ENCODE measurements at regions not wholly inside any gene's neighbourhood (a gene's known extent, or its start where the extent isn't known, plus 50 kb on each side); places are given as distances from the start of the nearest gene placed in this dataset.

GRCh38 chrX:94576367-94577004 is 902.5 kb downstream of the FAM133A start:
- Histone ChIP-seq H3K27me3 (replicated peaks in 1 of 7) (no peaks in the 10 kb centered on the region), H3K4me3 (no peak overlapping the region), H3K36me3 (no peaks in the 10 kb centered on the region), H3K9me3 (peaks cover 0 to 5% (median 0%) of the 10 kb centered on the region in 8 donors), H3K27ac (no peak overlapping the region), H3K4me1 (no peaks in the 10 kb centered on the region)
- DNase-seq = no peak
- 47 to 61% (median 51%) methylated on average over 2 of the region's 2 CpGs for WGBS, 5 donors
- intact Hi-C loops (cut with DNase I; ENCODE audit: low total_unique reads) = no loop called here
- TF ChIP-seq POLR2A (IDR thresholded peaks at IDR 0.05) (no peak), POLR2AphosphoS5 (IDR thresholded peaks at IDR 0.05) (no peak)
- TF ChIP-seq, protein P1, sequence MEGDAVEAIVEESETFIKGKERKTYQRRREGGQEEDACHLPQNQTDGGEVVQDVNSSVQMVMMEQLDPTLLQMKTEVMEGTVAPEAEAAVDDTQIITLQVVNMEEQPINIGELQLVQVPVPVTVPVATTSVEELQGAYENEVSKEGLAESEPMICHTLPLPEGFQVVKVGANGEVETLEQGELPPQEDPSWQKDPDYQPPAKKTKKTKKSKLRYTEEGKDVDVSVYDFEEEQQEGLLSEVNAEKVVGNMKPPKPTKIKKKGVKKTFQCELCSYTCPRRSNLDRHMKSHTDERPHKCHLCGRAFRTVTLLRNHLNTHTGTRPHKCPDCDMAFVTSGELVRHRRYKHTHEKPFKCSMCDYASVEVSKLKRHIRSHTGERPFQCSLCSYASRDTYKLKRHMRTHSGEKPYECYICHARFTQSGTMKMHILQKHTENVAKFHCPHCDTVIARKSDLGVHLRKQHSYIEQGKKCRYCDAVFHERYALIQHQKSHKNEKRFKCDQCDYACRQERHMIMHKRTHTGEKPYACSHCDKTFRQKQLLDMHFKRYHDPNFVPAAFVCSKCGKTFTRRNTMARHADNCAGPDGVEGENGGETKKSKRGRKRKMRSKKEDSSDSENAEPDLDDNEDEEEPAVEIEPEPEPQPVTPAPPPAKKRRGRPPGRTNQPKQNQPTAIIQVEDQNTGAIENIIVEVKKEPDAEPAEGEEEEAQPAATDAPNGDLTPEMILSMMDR (IDR thresholded peaks at IDR 0.05 in 8 of 11, conservative IDR thresholded peaks at IDR 0.05 in 3 of 11) = no peak

GRCh38 chrX:94600077-94600476 is 926.1 kb downstream of the FAM133A start:
- no peak for DNase-seq
- H3K27ac ChIP-seq = no peak overlapping the region
- no peak overlapping the region for H3K4me3 ChIP-seq
- H3K4me1 ChIP-seq = no peaks in the 10 kb centered on the region
- no peaks in the 10 kb centered on the region for H3K9me3 ChIP-seq
- H3K27me3 ChIP-seq (replicated peaks in 1 of 7) = no peaks in the 10 kb centered on the region
- intact Hi-C loops (cut with DNase I; ENCODE audit: low total_unique reads) = no loop called here
- no peaks in the 10 kb centered on the region for H3K36me3 ChIP-seq
- WGBS, 5 donors = 75 to 86% (median 79%) methylated on average over 6 of the region's 6 CpGs
- TF ChIP-seq, protein P1 (IDR thresholded peaks at IDR 0.05 in 8 of 11, conservative IDR thresholded peaks at IDR 0.05 in 3 of 11) = no peak
- TF ChIP-seq POLR2A (IDR thresholded peaks at IDR 0.05) (no peak), POLR2AphosphoS5 (IDR thresholded peaks at IDR 0.05) (no peak)

DNA sequence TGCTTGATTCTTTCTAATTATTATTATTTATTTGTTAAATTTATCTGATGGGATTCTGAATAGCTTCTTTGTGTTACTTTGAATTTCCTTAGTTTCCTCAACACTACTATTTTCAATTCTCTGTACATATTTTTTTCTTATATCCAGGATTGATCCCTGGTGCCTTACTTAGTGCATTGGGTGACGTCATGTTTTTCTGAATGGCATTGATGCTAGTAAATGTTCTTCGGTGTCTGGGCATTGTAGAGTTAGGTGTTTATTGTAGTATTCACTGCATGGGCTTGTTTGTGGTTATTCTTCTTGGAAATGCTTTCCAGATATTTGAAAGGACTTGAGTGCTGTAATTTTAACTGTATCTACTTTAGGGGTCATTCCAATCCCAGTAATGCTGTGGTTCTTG is 938.1 kb downstream of the FAM133A start:
- intact Hi-C loops (cut with DNase I; ENCODE audit: low total_unique reads) = no loop called here
- Histone ChIP-seq H3K27me3 (replicated peaks in 1 of 7) (no peaks in the 10 kb centered on the region), H3K4me1 (no peaks in the 10 kb centered on the region), H3K27ac (no peak overlapping the region), H3K36me3 (no peaks in the 10 kb centered on the region), H3K4me3 (no peak overlapping the region), H3K9me3 (peaks cover 0 to 20% (median 2%) of the 10 kb centered on the region in 8 donors)
- no peak for DNase-seq
- TF ChIP-seq POLR2A (IDR thresholded peaks at IDR 0.05) (no peak), POLR2AphosphoS5 (IDR thresholded peaks at IDR 0.05) (no peak)
- TF ChIP-seq, protein P1 (IDR thresholded peaks at IDR 0.05 in 8 of 11, conservative IDR thresholded peaks at IDR 0.05 in 3 of 11) = no peak
- WGBS, 5 donors = 83 to 97% (median 89%) methylated on average over 2 of the region's 2 CpGs

- no peak for DNase-seq
- H3K27me3 ChIP-seq (replicated peaks in 1 of 7) = no peaks in the 10 kb centered on the region
- TF ChIP-seq, protein P1 (IDR thresholded peaks at IDR 0.05 in 8 of 11, conservative IDR thresholded peaks at IDR 0.05 in 3 of 11) = no peak
- peaks cover 0 to 34% (median 15%) of the 10 kb centered on the region in 8 donors for H3K9me3 ChIP-seq
- H3K27ac ChIP-seq = no peak overlapping the region
- no peaks in the 10 kb centered on the region for H3K36me3 ChIP-seq
- intact Hi-C loops (cut with DNase I; ENCODE audit: low total_unique reads) = no loop called here
- no peak overlapping the region for H3K4me3 ChIP-seq
- no peaks in the 10 kb centered on the region for H3K4me1 ChIP-seq
Observed at GRCh38 chrX:94633237-94633636, 959.2 kb downstream of the FAM133A start.

Data from spleen (tissue), 11 donors.